ENCODE measurements at regions not wholly inside any gene's neighbourhood (a gene's known extent, or its start where the extent isn't known, plus 50 kb on each side); places are given as distances from the start of the nearest gene placed in this dataset.
"Not testable (repeated sequence)": the region's sequence is repeated elsewhere in the genome, so short reads cannot be mapped to it uniquely, and the experiment has no call there.

DNA sequence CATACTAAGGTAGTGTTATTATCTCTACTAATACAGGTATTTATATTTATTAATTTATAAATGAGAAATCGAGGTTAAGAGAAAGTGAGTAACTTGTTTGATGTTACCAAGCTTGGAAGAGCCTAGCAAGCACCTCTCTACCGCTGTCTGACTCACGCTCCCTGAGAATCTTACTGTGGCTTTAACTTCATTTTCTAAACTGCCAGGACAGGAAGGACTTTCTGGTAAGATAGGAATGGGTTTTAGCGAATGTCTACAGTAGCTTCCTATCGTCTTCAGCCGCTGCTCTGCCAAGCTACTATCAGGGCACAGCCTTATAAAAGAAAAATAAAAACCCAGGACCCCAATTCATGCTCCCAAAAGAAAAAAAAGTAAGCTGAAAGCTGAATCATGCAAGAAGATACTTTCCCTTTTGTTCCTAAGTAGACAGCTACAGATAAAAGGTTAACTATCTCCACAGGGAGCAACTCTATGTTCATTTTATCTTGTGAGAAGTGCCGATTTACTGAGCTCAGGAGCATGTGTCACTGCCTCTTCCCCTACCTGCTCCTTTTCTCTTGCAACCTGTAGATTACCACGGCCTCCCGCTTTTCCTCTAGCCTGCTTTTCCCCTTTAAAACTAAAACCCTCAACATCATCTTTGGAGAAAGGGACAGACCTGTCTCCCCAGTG is 60.2 kb downstream of the THNSL1 start:
- DNase-seq (ENCODE audit: low spot score): no peak

DNA sequence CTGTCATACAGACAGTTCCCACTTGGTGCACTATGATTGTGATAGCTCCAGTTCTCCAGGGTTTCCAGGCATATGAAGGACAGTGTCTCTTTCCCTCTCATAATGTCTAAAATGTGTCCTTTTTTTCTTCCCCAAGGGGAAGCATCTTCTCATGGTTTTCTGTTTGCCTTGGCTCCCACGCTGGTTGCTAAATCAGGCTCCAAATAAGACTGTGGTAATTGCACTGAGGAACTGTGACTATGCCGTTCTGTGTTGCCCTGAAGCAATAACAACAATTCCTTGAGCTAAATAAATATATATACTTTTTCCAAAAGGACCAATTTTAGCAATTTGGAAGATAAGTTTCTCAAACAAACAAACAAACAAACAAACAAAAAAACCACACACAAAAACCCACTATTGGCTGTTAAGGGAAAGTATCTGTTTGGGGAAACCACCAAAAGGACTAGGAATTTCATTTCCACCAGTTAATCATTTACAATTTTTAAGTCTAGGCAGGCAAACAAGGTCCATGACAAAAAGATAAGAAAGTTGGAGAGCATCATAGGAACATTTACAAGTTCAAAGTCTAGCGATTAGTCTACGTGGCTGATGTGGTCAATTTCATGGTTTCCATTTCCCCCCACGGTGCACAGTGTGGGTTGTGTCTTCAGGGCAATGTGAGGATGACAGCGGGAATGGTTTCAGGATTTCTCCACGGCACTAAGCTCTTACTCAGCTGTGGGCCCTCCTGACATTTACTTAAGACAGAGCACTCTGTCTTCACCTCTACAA is 62.4 kb downstream of the THNSL1 start:
- DNase-seq (ENCODE audit: low spot score): no peak

GRCh38 chr10:25080880-25081581 is 64.6 kb downstream of the THNSL1 start:
- peak; percentile 93 for DNase-seq (ENCODE audit: low spot score)

- no peak for DNase-seq (ENCODE audit: low spot score)
Measured at GRCh38 chr10:25082276-25083204, 66.1 kb downstream of the THNSL1 start.

DNA sequence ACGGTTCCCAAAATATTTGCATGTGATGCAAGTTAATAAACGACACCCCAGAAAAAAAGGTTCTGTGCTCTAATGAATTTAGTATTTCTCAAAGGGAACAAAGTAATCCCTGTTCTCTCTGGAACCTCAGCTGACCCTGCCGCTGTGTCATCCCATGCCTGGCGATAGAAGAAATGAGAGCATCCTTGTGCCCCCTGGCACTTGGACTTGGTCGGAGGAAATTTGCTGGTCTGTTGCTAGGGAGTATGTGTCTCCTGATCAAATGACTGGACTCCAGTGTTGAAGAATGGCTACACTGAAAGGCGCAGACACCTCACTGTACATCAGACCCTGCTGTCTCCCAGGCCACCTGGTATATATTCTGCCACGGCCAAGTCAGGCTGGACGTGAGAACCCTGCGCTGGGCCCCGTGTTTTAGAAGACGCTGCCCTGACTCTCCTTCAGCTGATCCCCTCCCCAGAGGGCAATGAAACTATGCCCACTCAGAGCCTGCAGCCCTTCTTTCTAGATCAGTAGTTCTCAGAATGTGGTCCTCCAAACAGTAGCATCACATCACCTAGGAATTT is 67.2 kb downstream of the THNSL1 start:
- no peak for DNase-seq (ENCODE audit: low spot score)

DNA sequence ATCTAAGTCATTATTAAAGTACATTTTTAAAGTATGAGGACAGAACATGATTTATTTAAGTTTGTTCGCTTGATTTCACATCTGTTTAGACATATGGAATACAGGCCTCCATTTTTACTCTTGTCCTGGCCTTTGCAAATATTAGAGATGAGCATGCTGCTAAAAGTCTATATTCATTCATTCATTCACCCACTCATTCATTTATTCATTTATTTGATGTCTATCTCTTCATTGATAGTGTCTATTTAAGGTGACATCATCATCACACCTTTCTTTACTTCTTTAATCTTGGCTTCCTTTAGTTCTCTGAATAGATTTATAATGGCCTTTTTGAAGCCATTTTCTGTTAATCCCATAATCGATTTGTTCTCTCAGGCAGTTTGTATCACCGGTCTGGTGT is 68.0 kb downstream of the THNSL1 start:
- no peak for DNase-seq (ENCODE audit: low spot score)

- DNase-seq (ENCODE audit: low spot score): no peak
Measured at GRCh38 chr10:25094590-25094989, 78.2 kb downstream of the THNSL1 start.

- no peak for DNase-seq (ENCODE audit: low spot score)
Measured at GRCh38 chr10:25097669-25098411, 77.0 kb upstream of the GPR158 start.

DNA sequence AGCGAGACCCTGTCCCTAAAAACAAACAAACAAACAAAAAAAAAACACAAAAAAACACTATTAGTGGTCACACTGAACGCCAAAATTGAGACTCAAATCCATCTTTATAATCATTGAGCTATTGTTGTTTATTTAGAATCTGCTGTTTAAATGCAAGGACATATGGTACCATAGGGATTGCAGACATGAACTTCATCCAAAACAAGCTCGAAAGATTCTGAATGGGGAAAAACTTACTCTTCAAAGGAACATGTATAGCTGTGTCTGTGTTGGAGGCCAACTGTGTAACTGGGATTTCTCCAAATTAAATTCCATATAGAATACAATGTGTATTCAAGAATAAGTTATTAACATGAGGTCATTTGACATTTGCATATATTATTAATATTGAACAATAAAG is 74.7 kb upstream of the GPR158 start:
- DNase-seq (ENCODE audit: low spot score): no peak

DNA sequence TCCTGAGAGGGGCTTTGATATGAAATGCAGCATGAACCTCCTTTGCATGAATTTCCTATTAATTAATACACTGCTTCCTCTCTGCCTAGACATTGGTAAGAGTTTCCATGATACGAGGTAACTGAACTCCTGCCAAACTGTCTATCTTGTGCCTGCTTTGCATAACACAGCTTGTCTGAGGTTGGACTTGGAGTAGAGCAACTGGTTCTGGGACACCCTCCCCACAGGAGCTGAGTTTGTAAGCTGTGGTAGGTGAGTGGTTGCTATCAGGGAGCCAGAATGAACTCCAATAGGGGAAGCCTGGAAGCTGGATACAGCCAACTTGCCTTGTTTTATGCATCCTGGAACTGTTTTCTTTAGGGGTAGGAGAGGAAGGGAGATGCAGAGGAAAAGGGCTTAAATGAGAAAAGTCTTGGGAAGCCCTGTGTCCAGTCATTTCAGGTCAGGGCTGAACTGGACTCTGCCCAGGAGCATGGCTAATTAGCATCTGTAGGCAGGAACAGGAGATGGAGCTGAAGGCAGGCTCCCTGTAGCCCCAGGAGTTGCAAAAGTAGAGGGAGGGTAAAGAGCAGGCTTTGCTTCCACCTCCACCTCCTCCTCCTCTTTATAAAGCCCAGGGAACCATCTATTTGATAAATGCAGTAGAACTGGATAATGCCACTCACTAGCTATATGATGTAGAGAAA is 73.2 kb upstream of the GPR158 start:
- DNase-seq (ENCODE audit: low spot score): no peak

GRCh38 chr10:25102147-25102822 is 72.5 kb upstream of the GPR158 start:
- DNase-seq (ENCODE audit: low spot score): no peak

GRCh38 chr10:25103703-25104102 is 71.1 kb upstream of the GPR158 start:
- no peak for DNase-seq (ENCODE audit: low spot score)

GRCh38 chr10:25104441-25104840 is 70.4 kb upstream of the GPR158 start:
- DNase-seq (ENCODE audit: low spot score): peak; percentile 39

- no peak for DNase-seq (ENCODE audit: low spot score)
Measured at GRCh38 chr10:25105262-25105661, 69.5 kb upstream of the GPR158 start.

DNA sequence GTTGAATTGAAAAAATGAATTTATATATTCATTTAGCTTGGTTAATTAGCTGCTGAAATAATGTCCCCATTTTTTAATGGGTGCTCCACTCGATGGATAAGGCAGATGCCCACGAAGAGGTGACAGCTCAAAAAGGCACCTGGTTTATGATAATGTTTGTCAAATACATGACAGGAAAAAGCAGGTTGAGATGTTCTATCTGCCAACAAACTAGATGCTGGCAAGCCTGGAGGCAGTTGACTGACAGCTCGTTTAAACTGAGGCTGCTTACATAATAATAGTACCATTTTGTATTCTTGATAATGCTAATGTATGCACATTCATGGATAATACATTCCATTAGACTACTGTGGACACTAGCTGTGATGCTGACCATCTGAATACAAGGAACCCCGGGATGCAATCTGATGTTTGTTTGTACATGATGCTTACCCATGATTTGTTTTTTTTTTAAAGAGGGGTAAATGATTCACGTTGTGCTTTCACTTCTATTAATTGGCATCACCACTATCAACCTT is 69.0 kb upstream of the GPR158 start:
- no peak for DNase-seq (ENCODE audit: low spot score)

DNA sequence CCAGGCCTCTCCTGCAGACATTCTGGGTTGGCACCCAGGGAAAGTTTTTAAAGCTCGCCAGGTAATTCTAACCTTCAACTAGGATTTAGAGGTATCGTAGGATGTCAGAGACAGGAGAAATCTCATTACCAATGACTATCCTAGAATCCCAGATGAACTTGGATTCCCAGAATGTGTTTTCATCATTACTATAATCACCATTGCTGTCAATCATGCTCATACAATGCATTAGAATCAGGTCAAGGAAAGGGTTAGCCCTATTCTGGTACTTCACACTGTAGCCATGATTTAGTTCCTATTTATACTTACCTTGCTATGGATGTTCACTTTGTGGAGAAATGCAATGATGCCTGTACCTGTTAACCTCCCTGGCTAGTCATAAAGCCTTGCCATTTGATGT is 67.0 kb upstream of the GPR158 start:
- DNase-seq (ENCODE audit: low spot score): no peak

GRCh38 chr10:25109896-25110295 is 64.9 kb upstream of the GPR158 start:
- DNase-seq (ENCODE audit: low spot score): not testable (repeated sequence)

- no peak for DNase-seq (ENCODE audit: low spot score)
Measured at GRCh38 chr10:25112016-25112415, 62.8 kb upstream of the GPR158 start.
